HepG2 (cell line): ENCODE measurements at regions not wholly inside any gene's neighbourhood (a gene's known extent, or its start where the extent isn't known, plus 50 kb on each side); places are given as distances from the start of the nearest gene placed in this dataset.

Experiments
- ARID3A ChIP-seq: IDR thresholded peaks from 2 replicates; pipeline ENCODE4 v1.6.1; 2012; ENCODE audit warnings: low read depth, low read length, improper control_type of control experiment
- FOXO4 ChIP-seq: sonication (generic); formaldehyde crosslinking; conservative IDR thresholded peaks from 2 replicates; pipeline ENCODE4 v1.8.1; 2023; ENCODE audit warnings: missing genetic modification reagents
- GATAD2A ChIP-seq: IDR thresholded peaks from 2 replicates; pipeline ENCODE4 v1.6.1; 2016
- JUND ChIP-seq: sonication (generic); formaldehyde crosslinking; IDR thresholded peaks from 2 replicates; pipeline ENCODE4 v1.8.0; 2022; ENCODE audit warnings: mild to moderate bottlenecking, missing genetic modification reagents
- MEIS2 ChIP-seq: sonication (generic); formaldehyde crosslinking; IDR thresholded peaks from 2 replicates; pipeline ENCODE4 v1.9.0; 2021; ENCODE audit warnings: mild to moderate bottlenecking, missing genetic modification reagents
- PRDM15 ChIP-seq: sonication (generic); formaldehyde crosslinking; IDR thresholded peaks from 2 replicates; pipeline ENCODE4 v1.4.0; 2020; ENCODE audit warnings: missing genetic modification reagents
- SUZ12 ChIP-seq: fragments of 150-350 bp; IDR thresholded peaks from 2 replicates; pipeline ENCODE4 v1.6.1; 2014; ENCODE audit warnings: low read depth, low read length
- THYN1 ChIP-seq: sonication (generic); formaldehyde crosslinking; IDR thresholded peaks from 2 replicates; pipeline ENCODE4 v1.8.1; 2023; ENCODE audit warnings: low read depth, mild to moderate bottlenecking, moderate library complexity, missing genetic modification reagents, borderline replicate concordance
- ZBTB33 ChIP-seq: sonication (generic); formaldehyde crosslinking; IDR thresholded peaks from 2 replicates; pipeline ENCODE4 v1.4.0; 2020; ENCODE audit warnings: missing genetic modification reagents
- ZNF318 ChIP-seq: sonication (generic); formaldehyde crosslinking; IDR thresholded peaks from 2 replicates; pipeline ENCODE4 v1.4.0; 2020; ENCODE audit warnings: mild to moderate bottlenecking, missing genetic modification reagents

- TF ChIP-seq ZNF318 (CRISPR knock-in tag) (no peak), THYN1 (no peak), ZBTB33 (CRISPR knock-in tag) (peak; percentile 74), FOXO4 (CRISPR knock-in tag) (no peak), PRDM15 (CRISPR knock-in tag) (no peak), ARID3A (no peak), MEIS2 (CRISPR knock-in tag) (peak; percentile 83), GATAD2A (CRISPR knock-in tag) (peak; percentile 90), SUZ12 (no peak), JUND (CRISPR knock-in tag) (peak; percentile 92)
These were observed 116.6 kb upstream of the IQSEC1 start (continued) for GRCh38 chr3:13189639-13190377.
